Kidney (tissue), 13 donors: ENCODE measurements at regions not wholly inside any gene's neighbourhood (a gene's known extent, or its start where the extent isn't known, plus 50 kb on each side); places are given as distances from the start of the nearest gene placed in this dataset.

Experiments
- DNase-seq, 5 donors: peaks; one replicate each; pipeline ENCODE4 v3.0.0-alpha.2; 2013 to 2020
- FAIRE-seq: peaks from 2 replicates; lab custom pipeline; 2012; peaks lifted over from hg19 to GRCh38; lab: Jason Lieb, UNC
- H3K27ac ChIP-seq, 2 donors: one replicate each; pipeline ENCODE4 v1.7.0; 2013; ENCODE audit warnings: low read depth in 2 of 2, low read length in 2 of 2, inconsistent platforms in 1 of 2
- H3K27me3 ChIP-seq: one replicate; pipeline ENCODE4 v1.7.1; 2013; ENCODE audit warnings: low read length, inconsistent platforms; ENCODE audit not compliant: control insufficient read depth, insufficient read depth
- H3K36me3 ChIP-seq, 3 donors: one replicate each; pipeline versions ENCODE4 v1.7.0 to v1.7.1; 2013; ENCODE audit warnings: low read length in 3 of 3, control low read depth in 1 of 3, inconsistent platforms in 1 of 3; ENCODE audit not compliant: insufficient read depth in 3 of 3, control insufficient read depth in 2 of 3
- H3K4me1 ChIP-seq, 3 donors: one replicate each; pipeline versions ENCODE4 v1.7.0 to v1.7.1; 2013; ENCODE audit warnings: low read length in 3 of 3, inconsistent platforms in 1 of 3, low read depth in 1 of 3; ENCODE audit not compliant: control insufficient read depth in 2 of 3, insufficient read depth in 2 of 3
- H3K4me3 ChIP-seq, 3 donors: one replicate each; pipeline versions ENCODE4 v1.7.0 to v1.8.1; 2013; ENCODE audit warnings: low read length in 3 of 3, control low read depth in 1 of 3, inconsistent platforms in 1 of 3
- H3K9ac ChIP-seq, 3 donors: one replicate each; pipeline versions ENCODE4 v1.7.0 to v1.7.1; 2013; ENCODE audit warnings: low read length in 3 of 3, control low read depth in 1 of 3, inconsistent platforms in 1 of 3
- H3K9me3 ChIP-seq, 3 donors: one replicate each; pipeline versions ENCODE4 v1.7.0 to v1.7.1; 2013; ENCODE audit warnings: low read length in 3 of 3, control low read depth in 1 of 3, inconsistent platforms in 1 of 3; ENCODE audit not compliant: control insufficient read depth in 2 of 3, insufficient read depth in 1 of 3
- intact Hi-C: fragments of 100-400 bp; cut with DNase I; formaldehyde crosslinking; loops from one replicate; pipeline ENCODE4 v1.11.1; 2022
- TF ChIP-seq, protein P1 (sequence below): IDR thresholded peaks from 3 replicates; pipeline ENCODE4 v1.5.1; 2012; ENCODE audit warnings: mild to moderate bottlenecking, moderate library complexity, borderline replicate concordance; ENCODE audit not compliant: insufficient read depth; ENCODE audit errors: extremely low read depth
- donor health status: control.
- donor health status: control.
- donor health status: control.
- donor health status: control.
- donor health status: control.
- donor health status: DM: yes; HTN: yes; CAD: no.
- donor health status: Normal renal cell carcinoma (clear cell type).

DNA sequence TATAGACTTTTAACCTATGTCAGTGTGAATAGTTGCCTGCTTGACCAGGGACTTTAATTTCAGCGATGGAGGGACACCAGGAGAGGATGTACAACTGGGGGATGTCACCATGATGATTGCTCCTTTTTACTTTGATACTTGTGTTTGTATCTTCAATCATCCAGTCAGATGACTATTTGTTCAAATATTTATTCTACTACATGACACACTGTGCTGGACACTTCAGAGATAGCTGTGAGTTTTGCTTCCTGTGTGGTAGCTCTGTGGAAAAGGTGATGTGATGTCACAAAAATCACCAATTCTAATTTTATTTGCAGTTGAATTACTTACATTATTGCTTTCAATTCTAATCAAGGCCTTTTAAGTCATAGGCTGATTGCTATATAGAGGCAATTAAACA is 62.7 kb upstream of the CREB5 start:
- TF ChIP-seq, protein P1, sequence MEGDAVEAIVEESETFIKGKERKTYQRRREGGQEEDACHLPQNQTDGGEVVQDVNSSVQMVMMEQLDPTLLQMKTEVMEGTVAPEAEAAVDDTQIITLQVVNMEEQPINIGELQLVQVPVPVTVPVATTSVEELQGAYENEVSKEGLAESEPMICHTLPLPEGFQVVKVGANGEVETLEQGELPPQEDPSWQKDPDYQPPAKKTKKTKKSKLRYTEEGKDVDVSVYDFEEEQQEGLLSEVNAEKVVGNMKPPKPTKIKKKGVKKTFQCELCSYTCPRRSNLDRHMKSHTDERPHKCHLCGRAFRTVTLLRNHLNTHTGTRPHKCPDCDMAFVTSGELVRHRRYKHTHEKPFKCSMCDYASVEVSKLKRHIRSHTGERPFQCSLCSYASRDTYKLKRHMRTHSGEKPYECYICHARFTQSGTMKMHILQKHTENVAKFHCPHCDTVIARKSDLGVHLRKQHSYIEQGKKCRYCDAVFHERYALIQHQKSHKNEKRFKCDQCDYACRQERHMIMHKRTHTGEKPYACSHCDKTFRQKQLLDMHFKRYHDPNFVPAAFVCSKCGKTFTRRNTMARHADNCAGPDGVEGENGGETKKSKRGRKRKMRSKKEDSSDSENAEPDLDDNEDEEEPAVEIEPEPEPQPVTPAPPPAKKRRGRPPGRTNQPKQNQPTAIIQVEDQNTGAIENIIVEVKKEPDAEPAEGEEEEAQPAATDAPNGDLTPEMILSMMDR: no peak
- Histone ChIP-seq H3K36me3 (no peaks in the 10 kb centered on the region), H3K9me3 (no peaks in the 10 kb centered on the region), H3K9ac (no peak overlapping the region), H3K4me1 (no peaks in the 10 kb centered on the region), H3K27me3 (no peaks in the 10 kb centered on the region), H3K27ac (no peak overlapping the region), H3K4me3 (no peak overlapping the region)
- DNase-seq (no peak), FAIRE-seq (no peak)
- intact Hi-C loops: no loop called here

DNA sequence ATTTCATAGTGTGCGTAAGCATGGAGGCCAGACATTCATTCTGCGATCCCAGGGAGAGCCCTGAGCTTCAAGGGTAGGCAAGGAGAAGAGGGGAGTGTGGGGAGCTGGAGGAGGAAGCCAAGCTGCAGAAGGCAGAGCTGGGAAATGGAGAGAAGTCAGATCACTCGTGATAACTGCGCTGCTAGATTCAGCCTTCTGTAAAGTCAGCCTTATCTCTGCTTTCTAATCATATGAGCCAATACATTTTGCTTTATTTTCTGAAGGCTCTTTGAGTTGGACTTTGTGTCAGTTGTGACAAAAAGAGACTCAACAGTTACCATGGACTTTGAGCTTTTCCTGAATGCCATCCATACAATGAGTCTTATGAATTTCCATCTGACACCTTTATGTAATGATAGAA is 61.7 kb upstream of the CREB5 start:
- H3K9me3 ChIP-seq: no peaks in the 10 kb centered on the region
- DNase-seq: no peak
- H3K36me3 ChIP-seq: no peaks in the 10 kb centered on the region
- no peaks in the 10 kb centered on the region for H3K4me1 ChIP-seq
- H3K27ac ChIP-seq: no peak overlapping the region
- no peaks in the 10 kb centered on the region for H3K27me3 ChIP-seq
- TF ChIP-seq, protein P1: no peak
- no peak overlapping the region for H3K9ac ChIP-seq
- no peak overlapping the region for H3K4me3 ChIP-seq
- intact Hi-C loops: no loop called here
- FAIRE-seq: no peak

DNA sequence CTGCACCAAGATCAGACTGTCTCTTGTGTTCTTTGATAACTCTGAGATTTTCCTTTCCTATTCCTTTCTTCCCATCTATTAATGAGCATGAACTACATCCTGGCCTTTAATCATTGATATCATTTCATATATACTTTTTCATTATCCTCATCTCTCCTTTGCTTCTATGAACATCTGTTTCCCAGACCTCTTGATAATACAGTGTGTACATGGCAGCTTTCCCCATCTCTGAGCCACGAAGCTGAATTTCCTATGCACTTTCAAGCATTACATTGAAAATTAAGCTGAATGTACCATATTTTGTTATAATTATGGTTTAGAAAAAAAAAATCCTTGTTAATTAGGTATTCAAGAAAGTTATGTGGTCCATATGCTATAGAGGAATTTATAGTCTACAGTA is 60.9 kb upstream of the CREB5 start:
- Histone ChIP-seq H3K4me3 (no peak overlapping the region), H3K4me1 (no peaks in the 10 kb centered on the region), H3K27ac (no peak overlapping the region), H3K36me3 (no peaks in the 10 kb centered on the region), H3K9ac (no peak overlapping the region), H3K27me3 (no peaks in the 10 kb centered on the region), H3K9me3 (no peaks in the 10 kb centered on the region)
- DNase-seq: no peak
- no peak for FAIRE-seq
- intact Hi-C loops: no loop called here
- TF ChIP-seq, protein P1: no peak
